Activated CD4-positive, alpha-beta memory T cell treated with anti-CD3 and anti-CD28 coated beads for 36 hours (primary cell): ENCODE measurements at regions not wholly inside any gene's neighbourhood (a gene's known extent, or its start where the extent isn't known, plus 50 kb on each side); places are given as distances from the start of the nearest gene placed in this dataset.

Experiments
- CTCF ChIA-PET: fragments of 350-600 bp; sonication (Branson Sonifier 250); formaldehyde crosslinking; loops from one replicate; lab custom pipeline; 2021; ENCODE audit warnings: antibody characterized with exemption, inconsistent platforms; lab: Charles Lee
- POLR2A ChIA-PET: fragments of 350-600 bp; sonication (Branson Sonifier 250); formaldehyde crosslinking; loops from one replicate; lab custom pipeline; 2021; ENCODE audit warnings: antibody characterized with exemption; lab: Charles Lee
- DNase-seq: peaks from one replicate; pipeline ENCODE4 v3.0.0-alpha.2; 2020
- H3K27ac Mint-ChIP-seq: one replicate; pipeline ENCODE4 v1.8.0; 2021; ENCODE audit warnings: mixed read lengths
- H3K27me3 Mint-ChIP-seq: one replicate; pipeline ENCODE4 v1.8.0; 2021; ENCODE audit warnings: mixed read lengths
- H3K36me3 Mint-ChIP-seq: one replicate; pipeline ENCODE4 v1.8.0; 2021; ENCODE audit warnings: mixed read lengths
- H3K4me1 Mint-ChIP-seq: one replicate; pipeline ENCODE4 v1.8.0; 2021; ENCODE audit warnings: low read depth, mixed read lengths
- H3K4me3 Mint-ChIP-seq: one replicate; pipeline ENCODE4 v1.8.0; 2021; ENCODE audit warnings: mild to moderate bottlenecking, mixed read lengths
- H3K9me3 Mint-ChIP-seq: one replicate; pipeline ENCODE4 v1.8.0; 2021; ENCODE audit warnings: mixed read lengths
- intact Hi-C: fragments of 100-400 bp; cut with micrococcal nuclease; formaldehyde crosslinking; loops from one replicate; pipeline ENCODE4 v1.15.1; 2023

DNA sequence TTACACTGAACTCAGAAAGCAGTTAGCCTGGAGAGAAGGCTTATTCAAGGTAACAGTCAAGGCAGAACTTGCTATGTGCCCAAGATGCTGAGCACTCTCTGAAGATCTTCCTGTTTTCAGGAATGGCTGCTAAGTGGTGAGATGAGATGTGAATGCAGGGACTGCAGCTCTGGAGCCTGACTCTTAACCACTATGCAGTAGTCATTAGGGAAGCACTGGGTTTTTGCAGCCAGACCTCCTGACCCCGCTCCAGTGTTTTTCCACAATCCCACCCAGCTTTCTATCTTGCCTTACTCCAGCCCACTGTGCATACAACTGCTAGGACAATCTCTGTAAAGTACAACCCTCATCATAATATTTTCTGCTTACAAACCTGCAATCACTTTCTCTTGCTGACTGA lies 95.2 kb upstream of the LNX1 start:
- peaks cover 7% of the 10 kb centered on the region for H3K4me1 Mint-ChIP-seq
- no peak overlapping the region for H3K4me3 Mint-ChIP-seq
- no peaks in the 10 kb centered on the region for H3K9me3 Mint-ChIP-seq
- ChIA-PET CTCF (no interaction called here), POLR2A (no interaction called here)
- H3K36me3 Mint-ChIP-seq: no peaks in the 10 kb centered on the region
- peaks cover 8% of the 10 kb centered on the region for H3K27me3 Mint-ChIP-seq
- H3K27ac Mint-ChIP-seq: no peak overlapping the region
- no peak for DNase-seq
- intact Hi-C loops: no loop called here

DNA sequence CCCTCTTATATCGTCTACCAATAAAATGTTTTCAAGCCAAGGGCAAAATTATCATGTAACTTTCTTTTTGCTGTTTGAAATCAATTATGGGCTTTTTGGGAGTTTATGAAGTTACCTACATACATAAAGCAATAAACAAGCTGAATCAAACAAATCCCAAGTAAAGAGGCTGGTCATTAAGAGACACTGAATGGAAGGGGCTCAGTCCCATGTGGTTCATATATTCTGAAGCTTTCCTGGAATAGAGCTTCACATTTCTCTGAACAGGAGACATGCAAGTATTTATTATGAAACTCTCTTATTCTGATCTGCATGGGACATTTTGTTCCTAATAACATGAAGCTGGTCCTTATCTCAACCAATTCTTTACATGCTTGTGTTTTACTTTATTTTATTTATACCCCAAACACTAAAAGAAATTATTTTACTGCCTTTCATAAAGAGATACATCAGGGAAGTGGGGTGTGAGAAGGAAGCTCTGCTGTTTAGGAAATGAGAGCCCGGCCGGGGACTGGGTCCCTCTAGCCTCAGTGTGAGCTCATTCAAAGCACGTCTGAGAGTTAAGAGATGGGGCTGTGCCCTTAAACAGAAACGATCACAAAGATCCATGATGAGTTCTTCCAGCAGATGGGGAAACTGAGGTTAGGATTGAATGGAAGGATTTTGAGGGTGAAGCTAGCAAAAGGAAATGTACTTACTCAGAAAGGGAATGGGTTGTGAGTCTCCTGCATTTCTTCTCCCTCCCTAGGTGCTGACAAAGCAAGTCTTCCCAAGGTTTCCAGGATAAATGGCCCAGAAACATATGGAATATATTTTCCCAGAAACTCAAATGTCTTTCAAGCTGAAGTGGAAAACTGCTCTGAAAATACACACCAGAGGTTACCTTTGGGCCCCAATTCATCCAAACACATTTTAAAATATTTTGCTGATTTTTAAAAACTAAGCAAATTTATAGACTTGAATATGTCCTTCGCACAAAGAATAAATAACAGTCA lies 93.1 kb upstream of the LNX1 start:
- Mint-ChIP-seq H3K27me3 (peaks cover 3% of the 10 kb centered on the region), H3K4me3 (no peak overlapping the region), H3K9me3 (no peaks in the 10 kb centered on the region), H3K27ac (no peak overlapping the region), H3K4me1 (peaks cover 7% of the 10 kb centered on the region), H3K36me3 (no peaks in the 10 kb centered on the region)
- CTCF ChIA-PET: no interaction called here
- intact Hi-C loops: no loop called here
- no peak for DNase-seq
- POLR2A ChIA-PET: no interaction called here

DNA sequence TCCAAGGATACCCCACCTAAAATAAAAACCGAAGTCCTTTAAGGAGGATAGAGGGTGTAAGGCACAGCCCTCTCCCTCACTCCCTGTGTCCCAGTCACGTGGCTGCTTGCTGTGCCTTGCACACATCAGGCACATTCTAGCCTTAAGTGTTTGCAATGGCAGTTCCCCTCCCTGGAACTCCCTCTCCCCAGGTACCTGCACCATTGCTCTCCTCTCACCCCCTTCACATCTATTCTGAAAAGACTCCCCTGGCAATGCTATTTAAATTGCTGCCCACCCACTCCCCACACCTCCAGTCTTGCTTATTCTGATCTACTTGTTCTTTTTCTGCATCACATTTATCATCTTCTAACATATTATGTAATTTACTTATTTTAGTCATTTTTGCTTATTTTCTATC lies 91.6 kb upstream of the LNX1 start:
- DNase-seq: no peak
- CTCF ChIA-PET: no interaction called here
- H3K4me3 Mint-ChIP-seq: no peak overlapping the region
- H3K36me3 Mint-ChIP-seq: no peaks in the 10 kb centered on the region
- no peak overlapping the region for H3K27ac Mint-ChIP-seq
- intact Hi-C loops: no loop called here
- no peaks in the 10 kb centered on the region for H3K4me1 Mint-ChIP-seq
- no peaks in the 10 kb centered on the region for H3K27me3 Mint-ChIP-seq
- H3K9me3 Mint-ChIP-seq: no peaks in the 10 kb centered on the region
- POLR2A ChIA-PET: no interaction called here

DNA sequence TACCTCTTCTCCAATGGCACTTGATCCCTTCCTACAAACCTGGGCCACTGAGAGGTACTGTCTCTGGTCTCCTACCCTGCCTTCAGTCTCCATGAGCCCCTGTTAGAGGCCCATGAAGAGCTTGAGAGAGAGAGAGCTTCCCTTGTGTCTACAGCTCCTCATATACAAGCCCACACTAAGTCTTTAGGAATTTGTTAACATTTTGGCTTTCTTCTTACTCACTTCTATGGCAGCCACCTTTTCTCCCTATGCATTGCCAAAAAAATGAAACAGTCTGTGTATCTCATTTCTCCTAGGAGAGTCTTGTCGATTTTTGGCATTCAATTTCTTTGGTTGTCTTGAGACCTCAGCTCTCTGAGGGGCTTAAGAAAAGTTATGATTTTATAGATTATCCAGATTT lies 90.9 kb upstream of the LNX1 start:
- no peaks in the 10 kb centered on the region for H3K9me3 Mint-ChIP-seq
- no peak for DNase-seq
- POLR2A ChIA-PET: no interaction called here

DNA sequence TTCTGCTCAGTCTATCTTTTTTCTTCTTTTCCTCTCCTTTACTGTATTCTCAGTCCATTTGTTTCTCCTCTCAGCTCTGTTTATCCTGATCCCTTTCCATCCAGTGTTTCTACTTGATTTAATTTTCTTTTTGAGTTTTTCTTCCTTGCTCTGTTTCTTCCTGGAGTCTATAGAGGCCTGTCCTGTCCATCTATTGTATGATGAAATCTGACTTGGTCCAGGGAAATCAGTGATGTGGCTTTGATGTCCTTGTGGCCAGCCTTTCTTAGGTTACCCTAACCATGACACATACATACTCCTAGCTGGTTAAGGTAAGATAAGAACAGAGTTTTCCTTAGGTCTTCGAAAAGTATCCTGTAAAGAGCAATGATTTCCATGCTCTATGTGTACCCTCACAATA lies 89.3 kb upstream of the LNX1 start:
- H3K4me3 Mint-ChIP-seq: no peak overlapping the region
- no peaks in the 10 kb centered on the region for H3K9me3 Mint-ChIP-seq
- ChIA-PET CTCF (no interaction called here), POLR2A (no interaction called here)
- no peak overlapping the region for H3K27ac Mint-ChIP-seq
- H3K27me3 Mint-ChIP-seq: peaks cover 3% of the 10 kb centered on the region
- H3K36me3 Mint-ChIP-seq: no peaks in the 10 kb centered on the region
- H3K4me1 Mint-ChIP-seq: no peaks in the 10 kb centered on the region
- no peak for DNase-seq
- intact Hi-C loops: no loop called here

More for the DNA sequence above, 90.9 kb upstream of the LNX1 start:
- Mint-ChIP-seq H3K4me1 (no peaks in the 10 kb centered on the region), H3K4me3 (no peak overlapping the region), H3K27ac (no peak overlapping the region), H3K27me3 (peaks cover under 1% of the 10 kb centered on the region), H3K36me3 (no peaks in the 10 kb centered on the region)
- CTCF ChIA-PET: no interaction called here
- intact Hi-C loops: no loop called here

DNA sequence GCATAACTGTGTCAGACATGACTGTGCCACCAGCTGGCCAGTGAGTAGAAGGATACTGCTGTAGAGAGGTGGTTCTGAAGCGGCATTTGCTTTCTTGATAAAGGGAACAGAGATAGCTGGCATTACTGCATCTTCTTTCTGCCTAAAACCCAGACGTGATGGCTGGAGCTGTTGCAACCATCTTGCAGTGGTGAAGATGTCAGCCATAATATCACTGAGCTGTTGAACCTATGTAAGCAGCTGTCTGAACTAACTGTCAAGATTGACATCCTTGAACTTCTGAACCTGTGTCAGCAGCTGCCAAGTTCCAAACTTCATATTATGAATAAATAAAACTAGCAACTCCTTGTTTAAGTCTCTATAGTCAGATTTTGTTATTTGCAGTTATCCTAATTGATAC lies 88.9 kb upstream of the LNX1 start:
- intact Hi-C loops: no loop called here
- ChIA-PET POLR2A (no interaction called here), CTCF (no interaction called here)
- Mint-ChIP-seq H3K27me3 (peaks cover 3% of the 10 kb centered on the region), H3K27ac (no peak overlapping the region), H3K36me3 (no peaks in the 10 kb centered on the region), H3K4me1 (no peaks in the 10 kb centered on the region), H3K9me3 (no peaks in the 10 kb centered on the region), H3K4me3 (no peak overlapping the region)
- no peak for DNase-seq

DNA sequence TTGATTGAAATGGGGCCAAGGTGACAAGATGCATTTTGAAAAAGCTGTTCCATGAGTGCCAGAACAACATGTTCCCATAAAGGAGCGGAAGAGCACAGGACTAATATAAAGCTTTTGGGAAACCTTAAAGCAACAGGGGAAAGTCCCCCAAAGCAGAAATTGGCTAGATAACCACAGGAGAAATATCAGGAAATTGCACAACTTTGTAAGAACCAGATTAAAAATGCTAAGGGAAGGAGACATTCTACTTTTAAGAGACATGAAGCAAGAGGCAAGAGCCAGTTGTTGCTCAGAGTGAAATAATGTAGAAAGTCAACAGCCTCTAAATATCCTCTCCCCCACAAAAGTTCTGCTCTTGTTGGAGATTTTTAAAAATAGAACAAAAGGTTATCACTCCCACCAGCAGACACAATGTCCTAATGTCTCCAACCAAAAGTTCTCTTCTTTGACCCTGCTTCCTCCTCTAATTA lies 85.2 kb upstream of the LNX1 start:
- intact Hi-C loops: no loop called here
- H3K4me3 Mint-ChIP-seq: no peak overlapping the region
- no peaks in the 10 kb centered on the region for H3K4me1 Mint-ChIP-seq

DNA sequence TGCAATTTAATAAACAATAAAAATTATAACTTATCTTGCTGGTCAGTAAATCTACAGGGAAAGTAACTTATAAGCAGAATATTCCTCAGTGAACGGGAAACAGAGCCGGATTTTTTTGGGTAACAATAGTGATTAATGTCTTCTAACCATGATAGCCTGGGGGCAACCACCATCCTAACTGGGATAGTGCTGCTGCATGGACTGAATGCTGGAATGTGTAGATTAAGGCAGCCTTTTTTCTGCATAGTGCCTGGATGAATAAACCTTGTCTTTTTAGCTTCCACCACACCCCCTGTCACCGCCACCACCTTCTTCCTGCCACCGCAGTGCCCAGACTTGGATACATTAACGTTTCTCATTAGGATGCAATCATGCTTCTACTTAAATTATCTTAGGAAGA lies 83.6 kb upstream of the LNX1 start:
- POLR2A ChIA-PET: no interaction called here

More for the DNA sequence above, 85.2 kb upstream of the LNX1 start:
- POLR2A ChIA-PET: no interaction called here
- no peaks in the 10 kb centered on the region for H3K36me3 Mint-ChIP-seq
- H3K27ac Mint-ChIP-seq: no peak overlapping the region
- no peaks in the 10 kb centered on the region for H3K9me3 Mint-ChIP-seq
- CTCF ChIA-PET: no interaction called here
- H3K27me3 Mint-ChIP-seq: peaks cover 6% of the 10 kb centered on the region
- no peak for DNase-seq

DNA sequence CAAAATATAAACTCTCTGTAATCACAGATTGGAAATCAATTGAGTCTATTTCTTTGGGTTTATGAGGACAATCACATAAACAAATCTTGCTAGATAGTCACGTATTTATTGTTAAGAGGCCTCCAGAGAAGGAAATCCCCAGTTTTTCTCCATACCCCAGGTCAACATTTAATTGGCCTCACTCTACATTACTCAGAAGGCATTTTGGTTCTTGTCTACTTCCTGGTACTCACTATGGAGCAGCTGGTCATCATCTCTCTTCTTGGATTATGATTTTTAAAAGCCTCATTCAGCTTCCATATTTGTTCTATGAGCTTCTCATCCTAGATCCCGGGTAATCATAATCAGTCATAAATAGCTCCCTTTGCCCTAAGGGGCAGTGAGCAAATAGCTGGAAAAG lies 81.6 kb upstream of the LNX1 start:
- intact Hi-C loops: no loop called here
- no peak for DNase-seq
- H3K4me1 Mint-ChIP-seq: no peaks in the 10 kb centered on the region
- H3K27me3 Mint-ChIP-seq: peaks cover 6% of the 10 kb centered on the region
- no peaks in the 10 kb centered on the region for H3K9me3 Mint-ChIP-seq
- ChIA-PET CTCF (interaction anchor here (0.7 kb wide), 1 partner anchor 564 kb away, joined by 3 read pairs; no protein-coding TSS in a partner anchor), POLR2A (no interaction called here)
- H3K27ac Mint-ChIP-seq: no peak overlapping the region
- H3K4me3 Mint-ChIP-seq: no peak overlapping the region
- H3K36me3 Mint-ChIP-seq: no peaks in the 10 kb centered on the region

More for the DNA sequence above, 83.6 kb upstream of the LNX1 start:
- CTCF ChIA-PET: no interaction called here
- Mint-ChIP-seq H3K27ac (no peak overlapping the region), H3K9me3 (no peaks in the 10 kb centered on the region), H3K4me1 (no peaks in the 10 kb centered on the region), H3K36me3 (no peaks in the 10 kb centered on the region), H3K27me3 (peaks cover 6% of the 10 kb centered on the region), H3K4me3 (no peak overlapping the region)
- intact Hi-C loops: no loop called here
- no peak for DNase-seq

DNA sequence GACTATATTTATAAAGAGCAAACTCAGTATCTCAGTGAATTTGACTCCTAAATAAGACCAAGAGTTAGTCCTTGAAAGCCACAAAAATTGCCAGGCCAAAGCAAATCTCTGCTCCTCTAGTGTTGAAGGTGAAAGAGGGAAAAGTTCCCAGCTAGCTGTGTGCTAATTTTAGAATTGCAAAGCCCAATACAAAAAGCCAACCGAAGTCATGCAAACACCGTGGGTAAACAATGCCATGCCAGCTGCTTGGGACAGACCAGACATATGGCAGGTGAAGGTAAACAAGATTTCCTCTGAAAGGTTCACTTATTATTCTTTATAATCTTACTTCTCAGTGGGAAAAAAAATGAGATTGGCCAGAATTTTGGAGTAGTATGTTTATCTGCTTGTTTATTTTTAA lies 80.5 kb upstream of the LNX1 start:
- H3K36me3 Mint-ChIP-seq: no peaks in the 10 kb centered on the region
- no peak overlapping the region for H3K4me3 Mint-ChIP-seq
- peaks cover 4% of the 10 kb centered on the region for H3K27me3 Mint-ChIP-seq
- ChIA-PET CTCF (no interaction called here), POLR2A (no interaction called here)
- H3K9me3 Mint-ChIP-seq: no peaks in the 10 kb centered on the region
- H3K27ac Mint-ChIP-seq: no peak overlapping the region
- no peak for DNase-seq
- H3K4me1 Mint-ChIP-seq: no peaks in the 10 kb centered on the region
- intact Hi-C loops: no loop called here

DNA sequence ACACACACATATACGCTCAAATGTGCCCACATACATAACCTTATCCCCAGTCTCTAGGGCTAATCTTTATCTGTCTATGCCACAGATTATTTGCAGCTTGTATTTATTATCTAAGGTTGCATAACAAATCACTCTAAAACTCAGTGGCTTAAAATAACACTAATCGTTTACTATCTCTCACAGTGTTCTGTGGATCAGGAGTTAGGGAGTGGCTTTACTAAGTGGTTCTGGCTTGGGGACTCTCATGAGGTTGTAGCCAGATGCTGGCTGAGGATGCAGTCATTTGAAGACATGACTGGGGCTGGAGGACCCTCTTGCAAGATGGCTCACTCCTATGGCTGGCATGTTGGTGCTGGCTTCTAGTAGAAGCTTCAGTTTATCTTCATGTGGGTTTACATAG lies 68.5 kb upstream of the LNX1 start:
- Mint-ChIP-seq H3K9me3 (no peaks in the 10 kb centered on the region), H3K27ac (no peak overlapping the region), H3K4me3 (no peak overlapping the region), H3K36me3 (no peaks in the 10 kb centered on the region), H3K4me1 (no peaks in the 10 kb centered on the region), H3K27me3 (no peaks in the 10 kb centered on the region)
- ChIA-PET POLR2A (no interaction called here), CTCF (no interaction called here)
- no peak for DNase-seq
- intact Hi-C loops: no loop called here

DNA sequence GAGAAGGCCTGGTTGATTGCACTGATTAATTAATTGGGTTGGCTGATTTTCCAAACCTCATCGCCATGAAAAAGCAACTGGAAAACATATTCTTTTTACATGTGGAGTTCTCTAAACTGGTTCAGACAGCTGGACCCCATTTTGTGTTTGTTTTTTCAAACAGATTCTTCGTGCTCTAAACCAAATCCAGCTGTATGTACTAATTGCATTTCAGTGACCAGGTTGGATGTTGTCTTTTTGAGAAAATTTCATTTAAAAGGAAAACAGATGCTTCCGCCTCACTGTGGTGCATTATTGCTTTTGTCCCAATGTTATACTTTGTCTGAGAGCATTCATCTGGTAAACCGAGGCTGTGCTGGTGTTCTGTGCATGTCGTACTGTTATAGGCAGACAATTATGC lies 67.8 kb upstream of the LNX1 start:
- CTCF ChIA-PET: no interaction called here
- no peak overlapping the region for H3K4me3 Mint-ChIP-seq
- intact Hi-C loops: no loop called here
- no peaks in the 10 kb centered on the region for H3K27me3 Mint-ChIP-seq
- POLR2A ChIA-PET: no interaction called here
- H3K4me1 Mint-ChIP-seq: no peaks in the 10 kb centered on the region
- H3K27ac Mint-ChIP-seq: no peak overlapping the region
- H3K9me3 Mint-ChIP-seq: no peaks in the 10 kb centered on the region
- DNase-seq: no peak
- H3K36me3 Mint-ChIP-seq: no peaks in the 10 kb centered on the region

DNA sequence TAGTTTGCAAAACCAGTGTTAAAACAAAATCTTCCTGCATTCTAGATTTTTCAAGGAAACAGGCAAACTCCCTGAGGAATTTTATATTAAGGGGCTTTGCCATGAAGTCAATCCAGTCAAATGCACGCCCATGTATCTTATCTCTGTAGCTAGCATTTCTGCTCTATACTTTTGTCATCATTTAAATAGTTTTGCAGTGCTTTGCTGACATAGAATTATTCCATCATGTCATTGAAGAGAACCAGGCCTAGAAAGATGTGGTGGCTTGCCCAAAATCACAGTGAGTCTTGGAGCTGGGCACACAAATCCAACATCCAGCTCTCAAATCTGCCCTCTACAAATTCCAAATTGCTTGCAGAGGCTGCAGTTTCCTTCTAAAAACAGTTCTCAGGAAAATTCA lies 66.7 kb upstream of the LNX1 start:
- POLR2A ChIA-PET: no interaction called here
- no peaks in the 10 kb centered on the region for H3K27me3 Mint-ChIP-seq
- H3K4me1 Mint-ChIP-seq: no peaks in the 10 kb centered on the region
- H3K9me3 Mint-ChIP-seq: no peaks in the 10 kb centered on the region
- no peak overlapping the region for H3K4me3 Mint-ChIP-seq
- CTCF ChIA-PET: no interaction called here
- intact Hi-C loops: no loop called here
- DNase-seq: no peak
- H3K36me3 Mint-ChIP-seq: no peaks in the 10 kb centered on the region
- H3K27ac Mint-ChIP-seq: no peak overlapping the region
